ENCODE measurements at regions not wholly inside any gene's neighbourhood (a gene's known extent, or its start where the extent isn't known, plus 50 kb on each side); places are given as distances from the start of the nearest gene placed in this dataset.

GRCh38 chr22:48576333-48577013 lies 1251.2 kb downstream of the BRD1 start:
- DNase-seq (no peak), ATAC-seq (no peak)
- intact Hi-C loops (cut with micrococcal nuclease): no loop called here
- Histone ChIP-seq H3K9me3 (ENCODE audit: control insufficient read depth, insufficient read depth, low read length) (no peaks in the 10 kb centered on the region), H3K27ac (ENCODE audit: low read length) (no peak overlapping the region), H3K4me1 (ENCODE audit: control insufficient read depth, insufficient read depth, low read length) (no peaks in the 10 kb centered on the region), H3K36me3 (ENCODE audit: control insufficient read depth, insufficient read depth, low read length) (no peaks in the 10 kb centered on the region), H3K4me3 (ENCODE audit: low read length) (no peak overlapping the region), H3K27me3 (ENCODE audit: control insufficient read depth, insufficient read depth, low read length) (peaks cover 3% of the 10 kb centered on the region)
- H3K36me3 Mint-ChIP-seq: peaks cover 6% of the 10 kb centered on the region
- no peak overlapping the region for H3K4me3 Mint-ChIP-seq
- peaks cover 32 to 43% of the 10 kb centered on the region in 2 donors for H3K27me3 Mint-ChIP-seq (ENCODE audit: low read depth in 2 of 2)
- no peak for TF ChIP-seq CTCF (IDR thresholded peaks at IDR 0.05)
- no peaks in the 10 kb centered on the region for H3K4me1 Mint-ChIP-seq
- 3% methylated on average over 103 of the region's 103 CpGs for WGBS (ENCODE audit: insufficient coverage)
- no peak overlapping the region for H3K27ac Mint-ChIP-seq
- H3K9me3 Mint-ChIP-seq: no peaks in the 10 kb centered on the region

GRCh38 chr22:48575618-48576332 lies 1251.9 kb downstream of the BRD1 start:
- H3K27me3 Mint-ChIP-seq (ENCODE audit: low read depth in 2 of 2): peaks cover 32 to 44% of the 10 kb centered on the region in 2 donors
- WGBS (ENCODE audit: insufficient coverage): under 1% methylated on average over 104 of the region's 120 CpGs
- H3K4me1 ChIP-seq (ENCODE audit: control insufficient read depth, insufficient read depth, low read length): no peaks in the 10 kb centered on the region
- H3K9me3 Mint-ChIP-seq: no peaks in the 10 kb centered on the region
- peaks cover 3% of the 10 kb centered on the region for H3K27me3 ChIP-seq (ENCODE audit: control insufficient read depth, insufficient read depth, low read length)
- H3K4me3 ChIP-seq (ENCODE audit: low read length): no peak overlapping the region
- no peak for ATAC-seq
- TF ChIP-seq CTCF (IDR thresholded peaks at IDR 0.05): no peak
- peaks cover 8% of the 10 kb centered on the region for H3K36me3 Mint-ChIP-seq
- intact Hi-C loops (cut with micrococcal nuclease): no loop called here
- H3K9me3 ChIP-seq (ENCODE audit: control insufficient read depth, insufficient read depth, low read length): no peaks in the 10 kb centered on the region
- no peak overlapping the region for H3K4me3 Mint-ChIP-seq
- no peak overlapping the region for H3K27ac ChIP-seq (ENCODE audit: low read length)
- no peak for DNase-seq
- H3K36me3 ChIP-seq (ENCODE audit: control insufficient read depth, insufficient read depth, low read length): no peaks in the 10 kb centered on the region
- H3K4me1 Mint-ChIP-seq: no peaks in the 10 kb centered on the region
- no peak overlapping the region for H3K27ac Mint-ChIP-seq

GRCh38 chr22:48574776-48575617 lies 1252.7 kb downstream of the BRD1 start:
- H3K27ac Mint-ChIP-seq: no peak overlapping the region
- peak overlapping the region; percentile 63 for H3K4me3 Mint-ChIP-seq
- Histone ChIP-seq H3K9me3 (ENCODE audit: control insufficient read depth, insufficient read depth, low read length) (no peaks in the 10 kb centered on the region), H3K27ac (ENCODE audit: low read length) (no peak overlapping the region), H3K4me1 (ENCODE audit: control insufficient read depth, insufficient read depth, low read length) (no peaks in the 10 kb centered on the region), H3K36me3 (ENCODE audit: control insufficient read depth, insufficient read depth, low read length) (no peaks in the 10 kb centered on the region), H3K4me3 (ENCODE audit: low read length) (no peak overlapping the region), H3K27me3 (ENCODE audit: control insufficient read depth, insufficient read depth, low read length) (peaks cover 3% of the 10 kb centered on the region)
- H3K9me3 Mint-ChIP-seq: peaks cover 2 to 3% of the 10 kb centered on the region in 2 donors
- TF ChIP-seq CTCF (IDR thresholded peaks at IDR 0.05): no peak
- ATAC-seq (no peak), DNase-seq (no peak)
- intact Hi-C loops (cut with micrococcal nuclease): no loop called here
- peaks cover 34 to 52% of the 10 kb centered on the region in 2 donors for H3K27me3 Mint-ChIP-seq (ENCODE audit: low read depth in 2 of 2)
- peaks cover 15% of the 10 kb centered on the region for H3K36me3 Mint-ChIP-seq
- no peaks in the 10 kb centered on the region for H3K4me1 Mint-ChIP-seq
- 10% methylated on average over 92 of the region's 92 CpGs for WGBS (ENCODE audit: insufficient coverage)
